ENCODE measurements at regions not wholly inside any gene's neighbourhood (a gene's known extent, or its start where the extent isn't known, plus 50 kb on each side); places are given as distances from the start of the nearest gene placed in this dataset.
A peak's percentile ranks its signal among the peaks of the same experiment; 100 is the strongest.
"Not testable (repeated sequence)": the region's sequence is repeated elsewhere in the genome, so short reads cannot be mapped to it uniquely, and the experiment has no call there.

DNA sequence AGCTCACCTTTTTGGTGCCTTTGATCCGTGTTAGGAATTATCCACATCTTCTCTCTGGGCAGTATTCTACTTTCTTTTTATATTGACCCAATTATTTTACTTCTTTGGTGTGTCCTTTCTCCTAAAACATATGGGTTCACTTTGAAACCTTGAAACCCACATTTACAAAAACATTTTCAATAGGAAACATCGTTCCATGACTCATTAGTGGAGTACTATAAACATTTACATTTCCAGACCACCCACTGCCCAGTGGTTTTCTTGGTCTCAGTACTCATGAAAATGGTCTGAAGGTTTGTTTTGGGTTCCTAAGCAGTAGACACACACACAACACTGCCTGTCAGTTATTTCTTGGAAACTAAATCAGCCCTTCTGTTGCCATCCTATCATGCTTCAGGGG is 111.7 kb upstream of the LPCAT1 start:
- not testable (repeated sequence) for DNase-seq

DNA sequence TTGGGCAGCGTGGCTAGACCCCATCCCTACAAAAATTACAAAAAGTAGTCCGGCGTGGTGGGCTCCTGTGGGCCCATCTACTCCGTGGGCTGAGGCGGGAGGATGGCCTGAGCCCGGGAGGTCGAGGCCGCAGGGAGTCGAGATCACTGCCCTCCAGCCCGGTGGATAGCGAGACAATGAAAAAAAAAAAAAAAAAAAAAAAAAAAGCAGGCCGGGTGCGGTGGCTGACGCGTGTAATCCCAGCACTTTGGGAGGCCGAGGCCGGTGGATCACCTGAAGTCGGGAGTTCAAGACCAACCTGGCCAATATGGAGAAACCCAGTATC is 110.5 kb upstream of the LPCAT1 start:
- DNase-seq = no peak

GRCh38 chr5:1633605-1634336 is 110.0 kb upstream of the LPCAT1 start:
- peak; percentile 93 for DNase-seq

DNA sequence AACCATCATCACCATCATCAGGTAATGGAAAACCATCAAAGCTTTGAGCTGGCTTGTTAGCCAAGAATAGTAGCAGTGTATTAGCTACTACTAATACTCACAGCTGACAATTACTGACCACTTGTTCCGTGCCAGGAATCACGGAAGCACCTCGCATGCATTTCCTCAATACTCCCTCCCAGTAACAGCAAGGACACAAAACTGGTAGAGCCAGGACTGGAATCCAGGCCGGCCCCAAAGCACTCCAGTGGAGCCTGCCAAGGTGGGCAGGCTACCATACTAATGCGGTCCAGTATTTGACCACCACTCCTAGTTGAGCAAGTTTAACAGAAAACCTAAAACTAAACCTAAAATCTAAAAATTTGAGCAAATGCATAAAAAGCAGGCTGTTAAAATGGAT is 107.2 kb upstream of the LPCAT1 start:
- not testable (repeated sequence) for DNase-seq

- not testable (repeated sequence) for DNase-seq
These were observed 102.6 kb upstream of the LPCAT1 start for GRCh38 chr5:1626397-1626796.

GRCh38 chr5:1619531-1619930 is 95.8 kb upstream of the LPCAT1 start:
- not testable (repeated sequence) for DNase-seq

- not testable (repeated sequence) for DNase-seq
These were observed 94.6 kb upstream of the LPCAT1 start for GRCh38 chr5:1618296-1618865.

DNA sequence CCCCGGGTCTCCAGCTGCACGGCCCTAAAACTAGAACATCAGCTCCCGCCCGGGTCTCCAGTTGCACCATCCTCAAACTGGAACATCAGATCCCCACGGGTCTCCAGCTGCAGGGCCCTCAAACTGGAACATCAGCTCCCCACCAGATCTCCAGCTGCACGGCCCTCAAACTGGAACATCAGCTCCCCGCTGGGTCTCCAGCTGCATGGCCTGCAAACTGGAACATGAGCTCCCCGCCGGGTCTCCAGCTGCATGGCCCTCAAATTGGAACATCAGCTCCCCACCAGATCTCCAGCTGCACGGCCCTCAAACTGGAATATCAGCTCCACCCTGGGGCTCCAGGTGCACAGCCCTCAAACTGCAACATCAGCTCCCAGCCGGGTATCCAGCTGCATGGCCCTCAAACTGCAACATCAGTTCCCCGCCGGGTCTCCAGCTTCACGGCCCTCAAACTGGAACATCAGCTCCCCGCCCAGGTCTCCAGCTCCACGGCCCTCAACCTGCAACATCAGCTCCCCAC is 93.5 kb upstream of the LPCAT1 start:
- DNase-seq = not testable (repeated sequence)

DNA sequence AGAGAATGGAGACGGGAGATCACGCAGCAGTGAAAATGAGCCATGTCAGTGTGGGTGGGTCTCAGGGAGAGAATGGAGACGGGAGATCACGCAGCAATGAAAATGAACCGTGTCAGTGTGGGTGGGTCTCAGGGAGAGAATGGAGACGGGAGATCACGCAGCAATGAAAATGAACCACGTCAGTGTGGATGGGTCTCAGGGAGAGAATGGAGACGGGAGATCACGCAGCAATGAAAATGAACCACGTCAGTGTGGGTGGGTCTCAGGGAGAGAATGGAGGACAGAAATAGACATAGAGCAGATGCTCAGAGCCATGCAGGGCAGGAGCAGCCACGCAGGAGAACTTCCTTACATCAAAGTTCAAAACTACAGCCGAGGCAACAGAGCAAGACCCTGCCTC is 89.8 kb upstream of the LPCAT1 start:
- not testable (repeated sequence) for DNase-seq

DNA sequence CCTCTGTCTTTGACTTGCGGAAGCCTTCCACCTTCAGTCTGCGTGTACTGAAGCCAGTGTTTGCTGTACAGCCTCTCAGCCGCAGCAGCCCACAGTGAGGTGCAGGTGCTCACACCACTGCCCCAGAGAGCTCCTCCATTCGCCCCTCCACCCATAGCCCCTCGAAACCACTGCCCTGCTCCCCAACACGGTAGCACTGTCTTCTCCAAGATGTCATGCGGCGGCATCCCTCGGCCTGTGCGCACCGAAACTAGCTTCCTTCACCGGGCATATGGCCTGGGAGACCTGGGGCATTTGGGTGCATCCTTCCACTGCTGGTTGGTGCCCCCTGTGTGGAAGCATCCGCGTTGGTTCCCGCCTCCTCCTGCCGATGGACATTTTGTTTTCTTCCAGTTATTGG is 86.8 kb upstream of the LPCAT1 start:
- not testable (repeated sequence) for DNase-seq

- DNase-seq = not testable (repeated sequence)
These were observed 85.4 kb upstream of the LPCAT1 start for GRCh38 chr5:1609111-1609510.

- DNase-seq = not testable (repeated sequence)
These were observed 84.6 kb upstream of the LPCAT1 start for GRCh38 chr5:1608336-1608735.

DNA sequence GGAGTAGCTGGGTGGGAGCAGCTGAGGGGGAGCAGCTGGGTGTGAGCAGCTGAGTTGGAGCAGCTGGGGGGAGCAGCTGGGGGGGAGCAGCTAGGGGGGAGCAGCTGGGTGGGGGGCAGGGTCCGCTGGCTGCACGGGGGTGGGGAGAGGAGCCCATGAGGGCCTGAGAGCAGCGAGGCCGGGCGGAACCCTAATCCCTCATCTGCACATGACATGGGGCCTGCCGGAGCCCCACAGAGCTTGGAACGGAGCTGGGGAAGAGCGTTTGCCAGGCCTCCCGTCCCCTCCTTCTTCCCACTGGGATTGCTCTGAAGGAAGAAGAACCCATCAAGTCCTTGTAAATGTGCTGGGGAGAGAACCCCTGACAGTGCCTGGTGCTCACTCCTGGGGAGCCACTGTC is 83.2 kb upstream of the LPCAT1 start:
- DNase-seq = not testable (repeated sequence)

DNA sequence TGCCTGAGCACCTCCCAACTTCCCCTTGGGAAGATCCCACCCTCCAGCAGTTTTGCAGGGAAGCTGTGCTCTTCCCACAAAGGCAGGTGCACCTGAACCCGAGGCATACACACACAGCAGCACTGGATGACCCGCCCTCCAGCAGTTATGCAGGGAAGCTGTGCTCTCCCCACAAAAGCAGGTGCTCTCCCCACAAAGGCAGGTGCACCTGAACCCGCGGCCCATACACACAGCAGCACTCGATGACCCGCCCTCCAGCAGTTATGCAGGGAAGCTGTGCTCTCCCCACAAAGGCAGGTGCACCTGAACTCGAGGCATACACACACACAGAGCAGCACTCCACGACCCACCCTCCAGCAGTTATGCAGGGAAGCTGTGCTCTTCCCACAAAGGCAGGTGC is 80.2 kb upstream of the LPCAT1 start:
- not testable (repeated sequence) for DNase-seq

DNA sequence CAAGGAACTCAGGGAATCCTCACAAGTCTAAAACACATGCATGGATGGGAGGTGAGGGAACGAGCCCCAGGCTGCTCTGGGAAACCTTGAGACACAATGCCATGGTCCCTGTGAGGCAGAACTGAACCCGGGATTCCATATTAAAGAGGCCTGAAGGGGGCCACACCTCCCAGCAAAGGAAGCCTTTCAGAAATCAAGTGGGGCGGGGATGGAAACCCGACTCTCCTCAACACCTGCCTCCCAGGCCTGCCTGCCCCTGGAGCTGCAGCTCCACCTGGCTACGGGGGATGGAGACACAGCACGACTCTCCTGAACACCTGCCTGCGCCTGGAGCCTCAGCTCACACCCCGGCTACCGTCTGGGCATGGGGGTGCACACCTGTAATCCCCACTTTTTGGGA is 77.8 kb upstream of the LPCAT1 start:
- not testable (repeated sequence) for DNase-seq

DNA sequence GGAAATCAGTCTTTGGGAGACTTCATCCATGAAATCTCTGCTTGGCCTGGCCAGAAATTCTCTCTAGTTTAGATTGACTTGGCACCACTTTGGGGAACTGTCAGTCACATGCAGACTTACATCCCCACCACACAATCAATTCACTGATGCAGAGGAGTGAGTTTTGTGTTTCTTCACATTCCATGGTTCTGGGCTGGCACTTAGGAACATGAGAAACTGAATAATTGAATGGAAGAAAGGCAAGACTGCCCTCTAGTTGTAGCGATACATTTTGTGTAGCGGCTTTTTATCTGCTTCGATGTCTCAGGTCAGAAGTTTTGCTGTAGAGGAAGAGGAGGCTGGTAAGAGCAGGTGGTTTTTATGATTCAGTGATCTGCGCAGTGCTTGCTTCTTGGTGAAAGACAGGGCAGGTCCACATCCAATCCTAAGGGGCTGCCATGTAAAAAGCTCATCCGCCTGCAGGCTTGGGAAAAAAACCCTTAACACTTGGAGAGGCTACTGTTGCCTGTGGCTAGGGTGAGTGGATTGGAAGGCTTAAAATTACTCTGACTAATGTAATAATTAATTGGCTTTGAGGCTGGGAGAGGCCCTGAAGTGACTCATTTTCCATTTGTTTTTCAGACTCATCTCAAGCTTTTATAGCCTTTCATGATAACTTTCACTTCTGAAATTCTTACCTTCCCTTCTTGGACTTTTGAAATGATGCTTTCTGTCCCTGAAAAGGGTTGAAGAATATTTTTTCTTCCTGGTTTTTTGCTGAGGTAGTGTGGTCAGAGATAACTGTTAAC is 75.4 kb upstream of the LPCAT1 start:
- DNase-seq = not testable (repeated sequence)

GRCh38 chr5:1597093-1597473 is 73.3 kb upstream of the LPCAT1 start:
- not testable (repeated sequence) for DNase-seq

- not testable (repeated sequence) for DNase-seq
These were observed 72.8 kb upstream of the LPCAT1 start for GRCh38 chr5:1596462-1597092.

- DNase-seq = peak; percentile 92
These were observed 70.8 kb upstream of the LPCAT1 start for GRCh38 chr5:1594357-1595106.

DNA sequence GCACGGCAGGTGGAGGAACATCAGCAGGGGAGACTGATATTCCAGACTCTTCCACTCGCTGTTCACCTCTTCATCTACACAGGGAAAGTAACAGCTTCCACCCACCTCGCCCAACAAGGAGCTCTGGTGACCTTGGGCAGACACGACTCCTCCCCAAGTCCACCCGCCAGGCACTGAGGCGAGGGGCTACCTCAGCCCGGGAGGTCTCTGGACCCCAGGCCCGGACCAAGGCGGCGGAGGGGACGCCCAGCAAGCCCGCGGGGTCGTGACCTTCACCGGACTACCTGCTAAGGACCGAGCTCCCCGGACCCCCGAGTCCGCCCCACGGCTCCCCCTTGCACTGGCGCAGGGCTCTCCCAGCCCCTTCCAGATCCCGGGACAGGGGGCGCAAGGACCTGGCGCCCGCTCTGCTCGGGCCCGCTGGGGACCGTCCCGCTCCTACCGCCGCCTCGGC is 70.2 kb upstream of the LPCAT1 start:
- no peak for DNase-seq

DNA sequence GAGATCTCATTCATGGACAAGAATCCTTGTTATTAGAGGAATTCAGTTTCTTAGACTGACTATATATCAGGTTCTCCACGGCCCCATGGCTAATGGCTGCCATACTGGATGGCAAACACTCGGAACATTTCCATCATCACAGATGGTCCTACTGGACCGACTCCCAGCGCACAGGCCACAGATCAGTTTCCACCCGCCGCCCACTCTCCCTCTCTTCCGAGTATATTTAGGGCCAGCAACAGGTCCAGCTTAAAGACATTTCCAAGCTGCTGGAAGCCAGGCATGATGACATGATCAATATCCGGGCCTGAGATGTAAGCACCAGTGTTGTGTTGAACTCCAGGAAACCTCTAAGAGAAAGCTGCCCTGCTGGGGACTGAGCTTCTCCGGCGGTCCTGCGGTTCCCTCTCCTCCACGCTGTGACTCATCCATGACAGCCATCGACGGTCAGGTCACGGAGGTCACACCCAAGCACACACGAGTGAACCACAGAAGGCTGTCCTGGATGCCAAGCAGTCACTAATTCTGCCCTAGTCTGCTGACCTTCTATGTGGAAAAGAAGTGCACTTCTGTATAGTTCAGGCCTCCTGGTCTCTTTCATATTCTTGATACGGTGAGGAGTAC is 64.4 kb upstream of the LPCAT1 start:
- DNase-seq = not testable (repeated sequence)

Measured in right hindlimb (tissue), 1 donor.